Heart left ventricle (tissue), 16 donors: ENCODE measurements at regions not wholly inside any gene's neighbourhood (a gene's known extent, or its start where the extent isn't known, plus 50 kb on each side); places are given as distances from the start of the nearest gene placed in this dataset.

Source experiments
- ATAC-seq, 4 donors: fragments of 200-7000 bp; cut with Tn5 transposase; one replicate each; pipeline ENCODE4 v1.9.1; 2020 to 2022; ENCODE audit warnings: moderate library complexity in 4 of 4, mild to moderate bottlenecking in 3 of 4, moderate number of reproducible peaks in 1 of 4
- DNase-seq, 5 donors: peaks; one replicate each; pipeline ENCODE4 v3.0.0-alpha.2; 2020
- H3K27ac ChIP-seq, 12 donors: fragments of 200-600 bp; sonication (generic) in 4 of 12; one replicate each; pipeline versions ENCODE4 v1.5.0 to v1.8.0; 2016 to 2022; ENCODE audit warnings: mild to moderate bottlenecking in 2 of 12
- H3K27me3 ChIP-seq, 9 donors: fragments of 200-600 bp; sonication (generic) in 2 of 9; one replicate each; pipeline versions ENCODE4 v1.5.1 to v1.8.0; 2016 to 2022; ENCODE audit warnings: mild to moderate bottlenecking in 3 of 9
- H3K36me3 ChIP-seq, 9 donors: fragments of 200-600 bp; sonication (generic) in 2 of 9; one replicate each; pipeline versions ENCODE4 v1.5.0 to v1.8.0; 2018 to 2022; ENCODE audit warnings: mild to moderate bottlenecking in 2 of 9
- H3K4me1 ChIP-seq, 12 donors: fragments of 200-600 bp; sonication (generic) in 4 of 12; one replicate each; pipeline versions ENCODE4 v1.5.0 to v1.8.0; 2016 to 2022; ENCODE audit warnings: mild to moderate bottlenecking in 3 of 12
- H3K4me3 ChIP-seq, 12 donors: fragments of 200-600 bp; sonication (generic) in 4 of 12; one replicate each; pipeline versions ENCODE4 v1.5.0 to v1.8.0; 2017 to 2022; ENCODE audit warnings: mild to moderate bottlenecking in 9 of 12, moderate library complexity in 4 of 12
- H3K9me3 ChIP-seq, 12 donors: fragments of 200-600 bp; sonication (generic) in 4 of 12; one replicate each; pipeline versions ENCODE4 v1.5.0 to v1.8.0; 2016 to 2022; ENCODE audit warnings: mild to moderate bottlenecking in 1 of 12
- CTCF ChIP-seq, 12 donors: fragments of 200-600 bp; sonication (generic) in 4 of 12; IDR thresholded peaks; one replicate each; pipeline versions ENCODE4 v1.5.0 to v1.8.0; 2018 to 2022; ENCODE audit warnings: antibody characterized with exemption in 12 of 12, mild to moderate bottlenecking in 5 of 12
- POLR2A ChIP-seq, 2 donors: fragments of 450-650 bp; IDR thresholded peaks; one replicate each; pipeline ENCODE4 v1.6.1; 2017; ENCODE audit warnings: antibody characterized with exemption in 2 of 2, mild to moderate bottlenecking in 2 of 2, moderate library complexity in 2 of 2
- WGBS, 4 donors: extraction: QIAGEN DNeasy Blood & Tissue Kit in 2 of 4; methylation state at CpG; one replicate each; pipeline versions ENCODE4 v1.1.5 to v1.1.7; 2013 to 2018; 5-methylcytosine and 5-hydroxymethylcytosine counted together
- intact Hi-C, 10 donors: fragments of 100-400 bp; cut with DNase I; formaldehyde crosslinking; loops; one replicate each; pipeline versions ENCODE4 v1.11.1 to v1.14.2; 2022
- donor health status: ischemic (EF 13 %, LVEDD 7.1; RV severe dilation, severe dysfunction).
- donor health status: healthy with polysubstance abuse.
- donor health status: DM: no; HTN: yes; CAD: no.
- donor health status: DM: no; HTN: no; CAD: no.
- donor health status: ischemic (EF 25% LVEDD 6.9; RV normal size, moderate dysfunction).
- donor health status: ischemic (EF 25% LVEDD 5.7; RV mildly dilated, moderate dysfunction).
- donor health status: healthy.
- donor health status: DM: yes; HTN: yes; CAD: no.
- donor health status: ischemic (EF 35%, LVEDD 5.7; RV mildly dilated, moderate dysfunction).
- donor health status: nonischemic (EF 11% LVEDD 7.7; RV severe dilation, severe dysfunction).
- donor health status: DM: yes; HTN: yes; CAD: no.
- donor health status: PGD.
- donor health status: ischemic (EF 29% LVEDD 5.4; RV normal size, mild dysfunction).
- donor health status: nonischemic (EF 23%, LVEDD 6.1; RV moderate dilation, normal function).

GRCh38 chr13:109906976-109907375 lies 120.6 kb upstream of the IRS2 start:
- TF ChIP-seq CTCF (IDR thresholded peaks at IDR 0.05) (no peak), POLR2A (IDR thresholded peaks at IDR 0.05) (no peak)
- WGBS, 4 donors, result 40 to 66% (median 54%) methylated on average over 3 of the region's 3 CpGs

GRCh38 chr13:109904218-109904617 lies 117.8 kb upstream of the IRS2 start:
- Histone ChIP-seq H3K27ac (no peak overlapping the region), H3K9me3 (no peaks in the 10 kb centered on the region), H3K4me3 (no peak overlapping the region), H3K4me1 (peaks cover 0 to 11% (median 0%) of the 10 kb centered on the region in 12 donors), H3K27me3 (no peaks in the 10 kb centered on the region), H3K36me3 (no peaks in the 10 kb centered on the region)
- ATAC-seq (no peak), DNase-seq (no peak)
- intact Hi-C loops, result no loop called here
- TF ChIP-seq POLR2A (IDR thresholded peaks at IDR 0.05) (no peak), CTCF (IDR thresholded peaks at IDR 0.05) (no peak)
- 63 to 72% (median 65%) methylated on average over 4 of the region's 4 CpGs for WGBS, 4 donors

More at GRCh38 chr13:109906976-109907375, 120.6 kb upstream of the IRS2 start:
- no peak overlapping the region for H3K4me3 ChIP-seq
- DNase-seq (no peak), ATAC-seq (no peak)
- intact Hi-C loops, result no loop called here
- H3K9me3 ChIP-seq, result no peaks in the 10 kb centered on the region
- H3K27me3 ChIP-seq, result no peaks in the 10 kb centered on the region
- no peaks in the 10 kb centered on the region for H3K4me1 ChIP-seq
- H3K27ac ChIP-seq, result no peak overlapping the region
- H3K36me3 ChIP-seq, result no peaks in the 10 kb centered on the region

GRCh38 chr13:109900741-109901140 lies 114.4 kb upstream of the IRS2 start:
- TF ChIP-seq CTCF (IDR thresholded peaks at IDR 0.05), result no peak
- TF ChIP-seq POLR2A (IDR thresholded peaks at IDR 0.05), result no peak
- DNase-seq (no peak), ATAC-seq (peak in 1 of 4 donors; percentile 36)
- Histone ChIP-seq H3K4me1 (peaks cover 0 to 14% (median 0%) of the 10 kb centered on the region in 12 donors), H3K36me3 (no peaks in the 10 kb centered on the region), H3K27ac (no peak overlapping the region), H3K27me3 (no peaks in the 10 kb centered on the region), H3K9me3 (no peaks in the 10 kb centered on the region), H3K4me3 (no peak overlapping the region)
- intact Hi-C loops, result no loop called here
- WGBS, 4 donors, result 70 to 75% (median 73%) methylated on average over 8 of the region's 8 CpGs

- 3 to 17% (median 10%) methylated on average over 6 of the region's 6 CpGs for WGBS, 4 donors
- no peaks in the 10 kb centered on the region for H3K27me3 ChIP-seq
- peaks cover 0 to 14% (median 0%) of the 10 kb centered on the region in 12 donors for H3K4me1 ChIP-seq
- DNase-seq, result no peak
- intact Hi-C loops, result no loop called here
- no peaks in the 10 kb centered on the region for H3K9me3 ChIP-seq
- peak in 3 of 4 donors; percentile 49 to 65 (median 51) for ATAC-seq
- no peaks in the 10 kb centered on the region for H3K36me3 ChIP-seq
- TF ChIP-seq CTCF (IDR thresholded peaks at IDR 0.05) (no peak), POLR2A (IDR thresholded peaks at IDR 0.05) (no peak)
- no peak overlapping the region for H3K27ac ChIP-seq
- H3K4me3 ChIP-seq, result no peak overlapping the region
Observed at GRCh38 chr13:109900320-109900719, 113.9 kb upstream of the IRS2 start.
